A549 (cell line): ENCODE measurements at regions not wholly inside any gene's neighbourhood (a gene's known extent, or its start where the extent isn't known, plus 50 kb on each side); places are given as distances from the start of the nearest gene placed in this dataset.

Experiments used
- CBX8 ChIP-seq: fragments of 200-600 bp; sonication (generic); IDR thresholded peaks from 2 replicates; pipeline ENCODE4 v1.6.1; 2016
- JUNB ChIP-seq: fragments of >200 bp; sonication (Bioruptor Twin); formaldehyde crosslinking; IDR thresholded peaks from 2 replicates; pipeline ENCODE4 v1.6.1; 2016
- NFE2L2 ChIP-seq: fragments of 150-350 bp; conservative IDR thresholded peaks from 2 replicates; pipeline ENCODE4 v1.6.1; 2014; ENCODE audit warnings: low read length
- POLR2A ChIP-seq: IDR thresholded peaks from 2 replicates; pipeline ENCODE4 v1.6.1; 2012; ENCODE audit warnings: mild to moderate bottlenecking, low read length
- POLR2AphosphoS2 ChIP-seq: conservative IDR thresholded peaks from 2 replicates; pipeline ENCODE4 v1.6.1; 2012; ENCODE audit warnings: low read length, improper control_type of control experiment, inconsistent platforms
- RAD21 ChIP-seq, 2 experiments: fragments of >200 bp in 1 of 2; sonication (Bioruptor Twin) in 1 of 2; formaldehyde crosslinking in 1 of 2; IDR thresholded peaks in 1 of 2; conservative IDR thresholded peaks in 1 of 2; 2 replicates in 1 of 2; 3 replicates in 1 of 2; pipeline ENCODE4 v1.6.1; 2012 to 2018; ENCODE audit warnings: inconsistent platforms in 1 of 2
- RCOR1 ChIP-seq: fragments of 150-350 bp; IDR thresholded peaks from 2 replicates; pipeline ENCODE4 v1.6.1; 2014; ENCODE audit warnings: antibody characterized with exemption, low read length, low read depth
- TP53 ChIP-seq: fragments of 250-450 bp; sonication (Bioruptor Pico); IDR thresholded peaks from 2 replicates; pipeline ENCODE4 v1.5.0; 2021; ENCODE audit warnings: mild to moderate bottlenecking, moderate library complexity
- TF ChIP-seq, protein P1 (sequence below): fragments of >200 bp; sonication (Bioruptor Twin); formaldehyde crosslinking; IDR thresholded peaks from 3 replicates; pipeline ENCODE4 v1.5.1; 2016
- TF ChIP-seq, protein P2 (sequence below): IDR thresholded peaks from 2 replicates; pipeline ENCODE4 v1.6.1; 2012
- TF ChIP-seq, protein P3 (sequence below): IDR thresholded peaks from 2 replicates; pipeline ENCODE4 v1.6.1; 2012; ENCODE audit warnings: low read depth, borderline replicate concordance
- TF ChIP-seq, protein P4 (sequence below): fragments of 250-450 bp; sonication (Bioruptor Pico); IDR thresholded peaks from 2 replicates; pipeline ENCODE4 v1.5.0; 2021; ENCODE audit warnings: mild to moderate bottlenecking, moderate library complexity, borderline replicate concordance
- TF ChIP-seq, protein P5 (sequence below): fragments of 200-600 bp; sonication (generic); IDR thresholded peaks from 2 replicates; pipeline ENCODE4 v1.6.1; 2016; ENCODE audit warnings: antibody characterized with exemption, mild to moderate bottlenecking, moderate library complexity

DNA sequence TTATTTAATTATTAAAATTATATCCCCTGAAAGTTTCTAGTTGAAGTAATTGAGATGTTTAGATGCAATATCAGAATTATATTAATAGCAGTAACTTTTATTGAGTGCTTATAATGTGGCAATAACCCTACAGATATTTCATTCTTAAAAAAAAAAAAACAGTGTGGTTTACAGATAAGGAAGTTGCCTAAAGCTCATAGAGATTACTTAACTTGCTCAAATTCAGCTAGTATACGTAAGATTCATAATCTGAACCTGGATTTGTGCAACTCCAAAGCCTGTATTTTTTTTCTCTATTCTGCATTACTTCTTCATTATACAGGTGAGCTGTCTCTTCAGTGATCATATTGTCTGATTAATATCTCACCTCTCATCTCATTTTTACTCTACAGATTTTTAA is 156.0 kb upstream of the PTBP2 start:
- TF ChIP-seq, protein P1, sequence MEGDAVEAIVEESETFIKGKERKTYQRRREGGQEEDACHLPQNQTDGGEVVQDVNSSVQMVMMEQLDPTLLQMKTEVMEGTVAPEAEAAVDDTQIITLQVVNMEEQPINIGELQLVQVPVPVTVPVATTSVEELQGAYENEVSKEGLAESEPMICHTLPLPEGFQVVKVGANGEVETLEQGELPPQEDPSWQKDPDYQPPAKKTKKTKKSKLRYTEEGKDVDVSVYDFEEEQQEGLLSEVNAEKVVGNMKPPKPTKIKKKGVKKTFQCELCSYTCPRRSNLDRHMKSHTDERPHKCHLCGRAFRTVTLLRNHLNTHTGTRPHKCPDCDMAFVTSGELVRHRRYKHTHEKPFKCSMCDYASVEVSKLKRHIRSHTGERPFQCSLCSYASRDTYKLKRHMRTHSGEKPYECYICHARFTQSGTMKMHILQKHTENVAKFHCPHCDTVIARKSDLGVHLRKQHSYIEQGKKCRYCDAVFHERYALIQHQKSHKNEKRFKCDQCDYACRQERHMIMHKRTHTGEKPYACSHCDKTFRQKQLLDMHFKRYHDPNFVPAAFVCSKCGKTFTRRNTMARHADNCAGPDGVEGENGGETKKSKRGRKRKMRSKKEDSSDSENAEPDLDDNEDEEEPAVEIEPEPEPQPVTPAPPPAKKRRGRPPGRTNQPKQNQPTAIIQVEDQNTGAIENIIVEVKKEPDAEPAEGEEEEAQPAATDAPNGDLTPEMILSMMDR: no peak
- TF ChIP-seq, protein P2, sequence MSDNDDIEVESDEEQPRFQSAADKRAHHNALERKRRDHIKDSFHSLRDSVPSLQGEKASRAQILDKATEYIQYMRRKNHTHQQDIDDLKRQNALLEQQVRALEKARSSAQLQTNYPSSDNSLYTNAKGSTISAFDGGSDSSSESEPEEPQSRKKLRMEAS: no peak
- TF ChIP-seq POLR2A (no peak), JUNB (no peak), TP53 (CRISPR knock-in tag) (no peak), NFE2L2 (no peak), RAD21 (conservative IDR thresholded peaks at IDR 0.05 in 1 of 2, IDR thresholded peaks at IDR 0.05 in 1 of 2) (no peak), CBX8 (no peak), RCOR1 (no peak), POLR2AphosphoS2 (no peak)
- TF ChIP-seq, protein P3, sequence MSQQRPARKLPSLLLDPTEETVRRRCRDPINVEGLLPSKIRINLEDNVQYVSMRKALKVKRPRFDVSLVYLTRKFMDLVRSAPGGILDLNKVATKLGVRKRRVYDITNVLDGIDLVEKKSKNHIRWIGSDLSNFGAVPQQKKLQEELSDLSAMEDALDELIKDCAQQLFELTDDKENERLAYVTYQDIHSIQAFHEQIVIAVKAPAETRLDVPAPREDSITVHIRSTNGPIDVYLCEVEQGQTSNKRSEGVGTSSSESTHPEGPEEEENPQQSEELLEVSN: no peak
- TF ChIP-seq, protein P4, sequence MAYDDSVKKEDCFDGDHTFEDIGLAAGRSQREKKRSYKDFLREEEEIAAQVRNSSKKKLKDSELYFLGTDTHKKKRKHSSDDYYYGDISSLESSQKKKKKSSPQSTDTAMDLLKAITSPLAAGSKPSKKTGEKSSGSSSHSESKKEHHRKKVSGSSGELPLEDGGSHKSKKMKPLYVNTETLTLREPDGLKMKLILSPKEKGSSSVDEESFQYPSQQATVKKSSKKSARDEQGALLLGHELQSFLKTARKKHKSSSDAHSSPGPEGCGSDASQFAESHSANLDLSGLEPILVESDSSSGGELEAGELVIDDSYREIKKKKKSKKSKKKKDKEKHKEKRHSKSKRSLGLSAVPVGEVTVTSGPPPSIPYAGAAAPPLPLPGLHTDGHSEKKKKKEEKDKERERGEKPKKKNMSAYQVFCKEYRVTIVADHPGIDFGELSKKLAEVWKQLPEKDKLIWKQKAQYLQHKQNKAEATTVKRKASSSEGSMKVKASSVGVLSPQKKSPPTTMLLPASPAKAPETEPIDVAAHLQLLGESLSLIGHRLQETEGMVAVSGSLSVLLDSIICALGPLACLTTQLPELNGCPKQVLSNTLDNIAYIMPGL (CRISPR knock-in tag): no peak
- TF ChIP-seq, protein P5, sequence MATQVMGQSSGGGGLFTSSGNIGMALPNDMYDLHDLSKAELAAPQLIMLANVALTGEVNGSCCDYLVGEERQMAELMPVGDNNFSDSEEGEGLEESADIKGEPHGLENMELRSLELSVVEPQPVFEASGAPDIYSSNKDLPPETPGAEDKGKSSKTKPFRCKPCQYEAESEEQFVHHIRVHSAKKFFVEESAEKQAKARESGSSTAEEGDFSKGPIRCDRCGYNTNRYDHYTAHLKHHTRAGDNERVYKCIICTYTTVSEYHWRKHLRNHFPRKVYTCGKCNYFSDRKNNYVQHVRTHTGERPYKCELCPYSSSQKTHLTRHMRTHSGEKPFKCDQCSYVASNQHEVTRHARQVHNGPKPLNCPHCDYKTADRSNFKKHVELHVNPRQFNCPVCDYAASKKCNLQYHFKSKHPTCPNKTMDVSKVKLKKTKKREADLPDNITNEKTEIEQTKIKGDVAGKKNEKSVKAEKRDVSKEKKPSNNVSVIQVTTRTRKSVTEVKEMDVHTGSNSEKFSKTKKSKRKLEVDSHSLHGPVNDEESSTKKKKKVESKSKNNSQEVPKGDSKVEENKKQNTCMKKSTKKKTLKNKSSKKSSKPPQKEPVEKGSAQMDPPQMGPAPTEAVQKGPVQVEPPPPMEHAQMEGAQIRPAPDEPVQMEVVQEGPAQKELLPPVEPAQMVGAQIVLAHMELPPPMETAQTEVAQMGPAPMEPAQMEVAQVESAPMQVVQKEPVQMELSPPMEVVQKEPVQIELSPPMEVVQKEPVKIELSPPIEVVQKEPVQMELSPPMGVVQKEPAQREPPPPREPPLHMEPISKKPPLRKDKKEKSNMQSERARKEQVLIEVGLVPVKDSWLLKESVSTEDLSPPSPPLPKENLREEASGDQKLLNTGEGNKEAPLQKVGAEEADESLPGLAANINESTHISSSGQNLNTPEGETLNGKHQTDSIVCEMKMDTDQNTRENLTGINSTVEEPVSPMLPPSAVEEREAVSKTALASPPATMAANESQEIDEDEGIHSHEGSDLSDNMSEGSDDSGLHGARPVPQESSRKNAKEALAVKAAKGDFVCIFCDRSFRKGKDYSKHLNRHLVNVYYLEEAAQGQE: no peak
